OCI-LY7 (cell line): ENCODE measurements at regions not wholly inside any gene's neighbourhood (a gene's known extent, or its start where the extent isn't known, plus 50 kb on each side); places are given as distances from the start of the nearest gene placed in this dataset.
"Not testable (repeated sequence)": the region's sequence is repeated elsewhere in the genome, so short reads cannot be mapped to it uniquely, and the experiment has no call there.

ENCODE experiments used
- BruUV-seq: library from RNA; stranded (reverse); fragments of 400-500 nt; replicated peaks from 2 replicates; lab custom pipeline; 2021; lab: Mats Ljungman, UMichigan
- CTCF ChIA-PET: fragments of 300-600 bp; sonication (Branson Sonifier 250); formaldehyde crosslinking; loops from one replicate; lab custom pipeline; 2022; ENCODE audit warnings: antibody characterized with exemption; ENCODE audit not compliant: unreplicated experiment; lab: Charles Lee
- POLR2A ChIA-PET: fragments of 300-600 bp; sonication (Branson Sonifier 250); formaldehyde crosslinking; loops from one replicate; lab custom pipeline; 2022; ENCODE audit warnings: antibody characterized with exemption; lab: Charles Lee
- DNase-seq: peaks from one replicate; pipeline ENCODE4 v3.0.0-alpha.2; 2015; ENCODE audit warnings: low spot score
- H2AFZ ChIP-seq: fragments of 200-600 bp; sonication (generic), shearing (Covaris generic); 2 replicates; pipeline ENCODE4 v1.6.1; 2014; ENCODE audit warnings: mild to moderate bottlenecking, antibody characterized with exemption, low read length, moderate library complexity
- H3K27ac ChIP-seq: fragments of 200-600 bp; sonication (generic); 2 replicates; pipeline ENCODE4 v1.5.1; 2014; ENCODE audit warnings: mixed run types, low read depth, mild to moderate bottlenecking, moderate library complexity, low read length, inconsistent platforms; ENCODE audit not compliant: poor library complexity, severe bottlenecking
- H3K36me3 ChIP-seq: fragments of 200-600 bp; sonication (generic); 2 replicates; pipeline ENCODE4 v1.6.1; 2014; ENCODE audit warnings: mild to moderate bottlenecking, antibody characterized with exemption, low read length, moderate library complexity, mixed read lengths; ENCODE audit not compliant: insufficient read depth
- H3K4me1 ChIP-seq: fragments of 200-600 bp; sonication (generic); 2 replicates; pipeline ENCODE4 v1.5.1; 2014; ENCODE audit warnings: mild to moderate bottlenecking, low read length; ENCODE audit not compliant: insufficient read depth, poor library complexity, severe bottlenecking
- H3K4me2 ChIP-seq: fragments of 200-600 bp; sonication (generic); 2 replicates; pipeline ENCODE4 v1.6.1; 2014; ENCODE audit warnings: mild to moderate bottlenecking, low read length
- H3K4me3 ChIP-seq: fragments of 200-600 bp; sonication (generic); 2 replicates; pipeline ENCODE4 v1.5.1; 2014; ENCODE audit warnings: mild to moderate bottlenecking, low read depth, low read length; ENCODE audit not compliant: poor library complexity, severe bottlenecking
- H3K79me2 ChIP-seq: fragments of 200-600 bp; sonication (generic); 2 replicates; pipeline ENCODE4 v1.6.1; 2016; ENCODE audit warnings: low read depth, mild to moderate bottlenecking, low read length, moderate library complexity, mixed read lengths; ENCODE audit not compliant: insufficient read depth
- H3K9me2 ChIP-seq: fragments of 200-600 bp; sonication (generic); 2 replicates; pipeline ENCODE4 v1.6.1; 2016; ENCODE audit warnings: mild to moderate bottlenecking, low read length, mixed read lengths; ENCODE audit not compliant: insufficient read depth
- H3K9me3 ChIP-seq: fragments of 200-600 bp; sonication (generic); 2 replicates; pipeline ENCODE4 v1.6.1; 2014; ENCODE audit warnings: mild to moderate bottlenecking, mixed run types, low read length, mixed read lengths
- H4K20me1 ChIP-seq: fragments of 200-600 bp; sonication (generic); 2 replicates; pipeline ENCODE4 v1.6.1; 2014; ENCODE audit warnings: mild to moderate bottlenecking, antibody characterized with exemption, low read length, moderate library complexity, mixed read lengths; ENCODE audit not compliant: insufficient read depth
- CTCF ChIP-seq: fragments of 200-600 bp; sonication (generic); conservative IDR thresholded peaks from 2 replicates; pipeline ENCODE4 v1.5.1; 2014; ENCODE audit warnings: mild to moderate bottlenecking, antibody characterized with exemption, low read length, moderate library complexity, mixed read lengths
- EZH2phosphoT487 ChIP-seq: fragments of 200-600 bp; sonication (generic); IDR thresholded peaks from 2 replicates; pipeline ENCODE4 v1.6.1; 2018; ENCODE audit warnings: low read depth, borderline replicate concordance, mild to moderate bottlenecking, mixed run types, antibody characterized with exemption, low read length, moderate library complexity, mixed read lengths
- intact Hi-C: fragments of 100-400 bp; cut with micrococcal nuclease; formaldehyde crosslinking; loops from one replicate; pipeline ENCODE4 v1.10.0; 2022; ENCODE audit not compliant: unreplicated experiment

DNA sequence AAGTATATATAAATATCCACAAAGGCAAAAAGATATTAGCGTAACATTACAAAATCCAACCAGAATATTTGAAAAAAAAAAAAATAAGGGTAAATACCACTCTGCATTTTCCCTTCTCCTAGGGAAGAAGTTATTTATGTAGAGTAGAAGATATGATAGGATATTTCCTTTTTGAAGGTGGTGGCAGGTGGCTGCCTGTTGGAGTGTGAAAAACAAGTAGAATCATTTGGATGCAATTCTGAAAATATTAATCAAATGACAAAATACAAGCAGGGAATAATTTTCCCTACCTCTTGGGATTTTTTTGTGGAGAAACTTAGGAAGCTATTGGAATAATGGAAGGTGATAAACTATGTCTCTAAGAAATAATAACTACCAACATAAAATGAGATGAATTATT is 62.5 kb upstream of the OGFRL1 start:
- ChIA-PET CTCF (no interaction called here), POLR2A (interaction anchor here (1.1 kb wide), 1 partner anchor 15 kb away, joined by 3 read pairs; no protein-coding TSS in a partner anchor)
- intact Hi-C loops: no loop called here

DNA sequence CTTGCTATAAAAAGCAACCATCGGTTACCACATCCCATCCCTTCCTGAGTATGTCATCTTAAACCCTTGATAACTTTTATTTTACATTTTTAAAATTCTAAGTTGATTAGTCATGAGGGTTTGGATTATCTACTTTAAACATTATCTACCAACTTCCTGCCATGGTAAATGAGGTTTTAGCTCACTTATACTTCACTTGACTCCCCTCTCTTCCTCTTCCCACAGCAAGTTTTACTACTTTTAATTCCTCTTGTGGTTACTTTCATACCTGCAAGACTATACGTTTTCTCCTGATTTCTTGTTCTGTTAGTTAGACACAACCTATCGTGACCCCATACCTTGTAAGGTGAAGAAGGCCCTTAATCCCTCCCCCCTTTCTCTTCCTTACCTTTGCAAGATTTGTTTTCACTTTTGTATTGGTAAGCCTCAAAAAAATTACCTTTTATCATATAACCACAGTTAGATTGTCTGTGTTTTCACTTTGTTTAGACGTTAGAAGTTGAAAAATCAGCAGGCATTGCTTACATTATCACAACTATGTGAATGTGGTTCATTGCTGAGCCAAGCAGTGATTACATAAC is 60.1 kb upstream of the OGFRL1 start:
- Histone ChIP-seq H3K4me1 (no peaks in the 10 kb centered on the region), H3K79me2 (no peaks in the 10 kb centered on the region), H2AFZ (no peak overlapping the region), H3K27ac (no peak overlapping the region), H3K4me3 (no peak overlapping the region), H3K9me2 (no peaks in the 10 kb centered on the region), H3K9me3 (no peaks in the 10 kb centered on the region; the same call in 1 of the 2 replicates), H3K36me3 (no peaks in the 10 kb centered on the region), H4K20me1 (no peaks in the 10 kb centered on the region), H3K4me2 (no peak overlapping the region)
- POLR2A ChIA-PET: interaction anchor here (0.8 to 1.2 kb wide), 2 partner anchors 20 to 33 kb away, joined by 3 to 5 read pairs; no protein-coding TSS in a partner anchor
- no TSS peak for BruUV-seq
- DNase-seq: no peak
- TF ChIP-seq CTCF (no peak), EZH2phosphoT487 (no peak)
- intact Hi-C loops: no loop called here
- CTCF ChIA-PET: no interaction called here

More for the DNA sequence above, 62.5 kb upstream of the OGFRL1 start:
- no TSS peak for BruUV-seq
- Histone ChIP-seq H4K20me1 (no peaks in the 10 kb centered on the region), H3K9me2 (no peaks in the 10 kb centered on the region), H3K4me3 (no peak overlapping the region), H3K27ac (no peak overlapping the region), H3K36me3 (no peaks in the 10 kb centered on the region), H3K9me3 (no peaks in the 10 kb centered on the region; the same call in 1 of the 2 replicates), H3K79me2 (no peaks in the 10 kb centered on the region), H3K4me2 (no peak overlapping the region), H3K4me1 (no peaks in the 10 kb centered on the region), H2AFZ (no peak overlapping the region)
- no peak for DNase-seq
- TF ChIP-seq EZH2phosphoT487 (no peak), CTCF (no peak)

GRCh38 chr6:71229477-71229876 is 59.1 kb upstream of the OGFRL1 start:
- TF ChIP-seq CTCF (no peak), EZH2phosphoT487 (no peak)
- Histone ChIP-seq H3K9me3 (no peaks in the 10 kb centered on the region; the same call in 1 of the 2 replicates), H2AFZ (no peak overlapping the region), H3K4me1 (no peaks in the 10 kb centered on the region), H3K36me3 (no peaks in the 10 kb centered on the region), H3K27ac (no peak overlapping the region), H3K4me3 (no peak overlapping the region), H4K20me1 (no peaks in the 10 kb centered on the region), H3K4me2 (no peak overlapping the region), H3K79me2 (no peaks in the 10 kb centered on the region), H3K9me2 (no peaks in the 10 kb centered on the region)
- POLR2A ChIA-PET: interaction anchor here (0.9 to 1.1 kb wide), 2 partner anchors 9 to 20 kb away, joined by 3 read pairs; no protein-coding TSS in a partner anchor
- CTCF ChIA-PET: no interaction called here
- intact Hi-C loops: no loop called here
- no peak for DNase-seq
- BruUV-seq: no TSS peak

DNA sequence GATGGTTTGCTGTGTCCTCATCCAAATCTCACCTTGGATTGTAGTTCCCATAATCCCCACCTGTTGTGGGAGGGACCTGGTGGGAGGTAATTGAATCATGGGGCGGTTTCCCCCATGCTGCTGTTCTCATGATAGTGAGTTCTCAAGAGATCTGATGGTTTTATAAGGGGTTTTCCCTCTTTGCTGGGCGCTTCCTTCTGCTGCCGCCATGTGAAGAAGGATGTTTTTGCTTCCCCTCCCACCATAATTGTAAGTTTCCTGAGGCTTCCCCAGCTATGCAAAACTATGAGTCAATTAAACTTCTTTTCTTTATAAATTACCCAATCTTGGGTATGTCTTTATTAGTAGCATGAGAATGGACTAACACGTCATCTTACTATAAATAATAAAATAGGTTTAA is 55.7 kb upstream of the OGFRL1 start:
- POLR2A ChIA-PET: interaction anchor here (1.2 to 1.4 kb wide), 2 partner anchors 22 to 27 kb away, joined by 3 read pairs; no protein-coding TSS in a partner anchor
- H3K4me1 ChIP-seq: peaks cover 13% of the 10 kb centered on the region
- H3K9me3 ChIP-seq, BruUV-seq, DNase-seq, H3K9me2 ChIP-seq, H3K27ac ChIP-seq, H4K20me1 ChIP-seq, CTCF ChIA-PET, H2AFZ ChIP-seq, H3K4me3 ChIP-seq, H3K36me3 ChIP-seq, H3K79me2 ChIP-seq, H3K4me2 ChIP-seq, intact Hi-C loops: not testable (repeated sequence)
